ENCODE measurements at regions not wholly inside any gene's neighbourhood (a gene's known extent, or its start where the extent isn't known, plus 50 kb on each side); places are given as distances from the start of the nearest gene placed in this dataset.
"Not testable (repeated sequence)": the region's sequence is repeated elsewhere in the genome, so short reads cannot be mapped to it uniquely, and the experiment has no call there.

GRCh38 chr11:90593099-90593498, 370.2 kb upstream of the CHORDC1 start:
- no peak for DNase-seq

- no peak for DNase-seq
These were observed 367.4 kb upstream of the CHORDC1 start for GRCh38 chr11:90590286-90590685.

- no peak for DNase-seq
These were observed 366.9 kb upstream of the CHORDC1 start for GRCh38 chr11:90589735-90590134.

- DNase-seq: no peak
These were observed 365.0 kb upstream of the CHORDC1 start for GRCh38 chr11:90587896-90588295.

- DNase-seq: no peak
These were observed 362.6 kb upstream of the CHORDC1 start for GRCh38 chr11:90585491-90585890.

- not testable (repeated sequence) for DNase-seq
These were observed 360.1 kb upstream of the CHORDC1 start for GRCh38 chr11:90582999-90583398.

GRCh38 chr11:90564531-90564930, 341.7 kb upstream of the CHORDC1 start:
- no peak for DNase-seq

- DNase-seq: no peak
These were observed 335.5 kb upstream of the CHORDC1 start for GRCh38 chr11:90558328-90558865.

GRCh38 chr11:90556606-90557005, 333.8 kb upstream of the CHORDC1 start:
- no peak for DNase-seq

GRCh38 chr11:90556026-90556425, 333.2 kb upstream of the CHORDC1 start:
- no peak for DNase-seq

- no peak for DNase-seq
These were observed 332.6 kb upstream of the CHORDC1 start for GRCh38 chr11:90555477-90555876.

GRCh38 chr11:90542092-90542491, 319.2 kb upstream of the CHORDC1 start:
- DNase-seq: no peak

GRCh38 chr11:90536301-90536700, 313.5 kb upstream of the CHORDC1 start:
- no peak for DNase-seq

- no peak for DNase-seq
These were observed 309.3 kb upstream of the CHORDC1 start for GRCh38 chr11:90532125-90532524.

GRCh38 chr11:90531001-90531400, 308.2 kb upstream of the CHORDC1 start:
- no peak for DNase-seq

GRCh38 chr11:90525962-90526361, 303.1 kb upstream of the CHORDC1 start:
- DNase-seq: no peak

- no peak for DNase-seq
These were observed 290.0 kb upstream of the CHORDC1 start for GRCh38 chr11:90512846-90513245.

GRCh38 chr11:90510839-90511238, 288.0 kb upstream of the CHORDC1 start:
- DNase-seq: no peak

GRCh38 chr11:90500922-90501568, 278.2 kb upstream of the CHORDC1 start:
- no peak for DNase-seq

- DNase-seq: no peak
These were observed 273.9 kb upstream of the CHORDC1 start for GRCh38 chr11:90496722-90497121.

GRCh38 chr11:90493379-90493778, 270.5 kb upstream of the CHORDC1 start:
- no peak for DNase-seq

- no peak for DNase-seq
These were observed 268.6 kb upstream of the CHORDC1 start for GRCh38 chr11:90491466-90491865.

GRCh38 chr11:90476442-90477007, 253.7 kb upstream of the CHORDC1 start:
- peak; percentile 42 for DNase-seq

- no peak for DNase-seq
These were observed 246.1 kb upstream of the CHORDC1 start for GRCh38 chr11:90468923-90469322.

GRCh38 chr11:90465553-90465952, 242.7 kb upstream of the CHORDC1 start:
- no peak for DNase-seq
